ENCODE measurements at regions not wholly inside any gene's neighbourhood (a gene's known extent, or its start where the extent isn't known, plus 50 kb on each side); places are given as distances from the start of the nearest gene placed in this dataset.

DNA sequence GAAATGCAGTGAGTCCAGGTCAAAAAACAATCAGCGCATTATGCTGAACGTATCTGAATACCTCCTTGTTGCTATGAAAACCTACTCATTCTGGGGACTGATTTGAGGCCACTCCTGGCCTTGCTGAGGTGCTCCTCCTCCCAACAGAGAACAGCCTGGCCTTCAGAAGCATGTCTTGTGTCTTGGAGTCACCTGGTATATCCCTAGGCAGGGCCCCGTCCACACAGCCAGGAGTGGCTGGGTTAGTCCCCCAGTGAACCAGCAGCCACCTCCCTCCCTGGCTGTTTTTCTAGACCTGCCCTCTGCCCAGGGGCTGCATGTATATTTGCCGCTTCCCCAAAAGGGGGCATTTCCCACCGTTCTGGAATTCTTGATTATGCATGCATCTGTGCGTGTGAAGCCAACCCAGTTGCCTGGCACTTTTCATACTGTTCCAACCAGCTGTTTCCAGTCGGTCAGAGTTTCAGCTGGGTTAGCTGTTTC is 99.2 kb upstream of the SPATA31C2 start:
- Histone ChIP-seq H3K9me3 (ENCODE audit: control insufficient read depth in 4 of 4, low read length in 3 of 4) (no peaks in the 10 kb centered on the region), H3K9ac (ENCODE audit: low read depth in 1 of 2, low read length in 2 of 2) (no peak overlapping the region)

DNA sequence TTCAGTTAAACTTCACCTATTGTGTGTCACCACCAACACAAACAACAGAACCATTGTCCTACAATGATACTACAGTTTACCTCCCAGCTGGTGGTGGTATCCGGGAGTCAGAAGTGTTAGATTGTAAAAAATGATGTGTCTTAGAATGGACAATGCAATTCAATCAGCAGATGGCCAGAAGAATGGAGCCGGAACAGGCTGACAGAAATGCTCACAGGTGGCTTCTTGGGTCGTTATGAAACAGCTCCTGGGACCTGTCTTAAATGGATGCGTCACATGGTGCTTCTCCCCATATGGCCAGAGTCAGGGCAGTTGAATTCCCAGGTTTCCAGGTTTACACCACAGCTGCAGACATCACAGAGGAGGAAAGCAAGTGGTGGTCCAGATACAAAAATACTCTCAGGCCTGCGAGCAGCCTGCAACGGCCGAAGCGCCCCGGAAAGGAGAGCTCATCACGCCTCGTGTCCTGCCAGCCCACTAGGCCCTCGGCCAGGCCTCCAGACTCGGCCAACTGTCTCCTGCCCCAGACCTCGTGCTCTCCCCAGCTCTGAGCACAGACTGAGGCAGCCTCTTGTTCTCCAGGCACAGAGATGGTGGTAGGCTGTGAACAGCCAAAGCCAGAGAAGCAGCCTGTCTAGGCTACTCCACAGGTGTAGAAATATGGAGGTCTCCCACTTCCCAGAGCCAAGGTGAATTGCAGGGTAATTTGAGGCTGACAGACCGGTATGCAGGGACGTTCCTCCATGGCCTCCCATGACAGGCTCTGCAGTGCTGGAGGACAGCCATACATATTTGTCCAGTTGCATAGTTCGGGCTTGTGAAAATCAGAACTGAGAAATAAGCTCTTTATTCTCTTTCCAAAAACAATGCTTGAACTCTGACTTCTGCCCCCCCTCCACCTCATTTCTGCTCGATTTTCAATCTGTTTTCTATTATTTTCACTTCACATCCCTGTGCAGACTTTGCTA is 98.5 kb upstream of the SPATA31C2 start:
- H3K4me3 ChIP-seq (ENCODE audit: low read depth in 1 of 3, low read length in 3 of 3), result no peak overlapping the region
- 67% methylated on average over 18 of the region's 18 CpGs for WGBS
- no peaks in the 10 kb centered on the region for H3K36me3 ChIP-seq (ENCODE audit: control insufficient read depth in 4 of 4, insufficient read depth in 3 of 4, low read depth in 1 of 4, low read length in 3 of 4)
- H3K9me3 ChIP-seq (ENCODE audit: control insufficient read depth in 4 of 4, low read length in 3 of 4), result no peaks in the 10 kb centered on the region
- no peak overlapping the region for H3K9ac ChIP-seq (ENCODE audit: low read depth in 1 of 2, low read length in 2 of 2)
- H3K27ac ChIP-seq (ENCODE audit: low read depth in 1 of 2, low read length in 2 of 2), result no peak overlapping the region
- DNase-seq (ENCODE audit: low spot score), result no peak
- TF ChIP-seq, protein P1, sequence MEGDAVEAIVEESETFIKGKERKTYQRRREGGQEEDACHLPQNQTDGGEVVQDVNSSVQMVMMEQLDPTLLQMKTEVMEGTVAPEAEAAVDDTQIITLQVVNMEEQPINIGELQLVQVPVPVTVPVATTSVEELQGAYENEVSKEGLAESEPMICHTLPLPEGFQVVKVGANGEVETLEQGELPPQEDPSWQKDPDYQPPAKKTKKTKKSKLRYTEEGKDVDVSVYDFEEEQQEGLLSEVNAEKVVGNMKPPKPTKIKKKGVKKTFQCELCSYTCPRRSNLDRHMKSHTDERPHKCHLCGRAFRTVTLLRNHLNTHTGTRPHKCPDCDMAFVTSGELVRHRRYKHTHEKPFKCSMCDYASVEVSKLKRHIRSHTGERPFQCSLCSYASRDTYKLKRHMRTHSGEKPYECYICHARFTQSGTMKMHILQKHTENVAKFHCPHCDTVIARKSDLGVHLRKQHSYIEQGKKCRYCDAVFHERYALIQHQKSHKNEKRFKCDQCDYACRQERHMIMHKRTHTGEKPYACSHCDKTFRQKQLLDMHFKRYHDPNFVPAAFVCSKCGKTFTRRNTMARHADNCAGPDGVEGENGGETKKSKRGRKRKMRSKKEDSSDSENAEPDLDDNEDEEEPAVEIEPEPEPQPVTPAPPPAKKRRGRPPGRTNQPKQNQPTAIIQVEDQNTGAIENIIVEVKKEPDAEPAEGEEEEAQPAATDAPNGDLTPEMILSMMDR (IDR thresholded peaks at IDR 0.05; ENCODE audit: low read depth, low read length, missing input control), result no peak
- TF ChIP-seq GABPA (IDR thresholded peaks at IDR 0.05 in 1 of 2, conservative IDR thresholded peaks at IDR 0.05 in 1 of 2) (no peak), RXRA (IDR thresholded peaks at IDR 0.05) (no peak), NR2F2 (IDR thresholded peaks at IDR 0.05) (no peak)
- TF ChIP-seq, protein P2, sequence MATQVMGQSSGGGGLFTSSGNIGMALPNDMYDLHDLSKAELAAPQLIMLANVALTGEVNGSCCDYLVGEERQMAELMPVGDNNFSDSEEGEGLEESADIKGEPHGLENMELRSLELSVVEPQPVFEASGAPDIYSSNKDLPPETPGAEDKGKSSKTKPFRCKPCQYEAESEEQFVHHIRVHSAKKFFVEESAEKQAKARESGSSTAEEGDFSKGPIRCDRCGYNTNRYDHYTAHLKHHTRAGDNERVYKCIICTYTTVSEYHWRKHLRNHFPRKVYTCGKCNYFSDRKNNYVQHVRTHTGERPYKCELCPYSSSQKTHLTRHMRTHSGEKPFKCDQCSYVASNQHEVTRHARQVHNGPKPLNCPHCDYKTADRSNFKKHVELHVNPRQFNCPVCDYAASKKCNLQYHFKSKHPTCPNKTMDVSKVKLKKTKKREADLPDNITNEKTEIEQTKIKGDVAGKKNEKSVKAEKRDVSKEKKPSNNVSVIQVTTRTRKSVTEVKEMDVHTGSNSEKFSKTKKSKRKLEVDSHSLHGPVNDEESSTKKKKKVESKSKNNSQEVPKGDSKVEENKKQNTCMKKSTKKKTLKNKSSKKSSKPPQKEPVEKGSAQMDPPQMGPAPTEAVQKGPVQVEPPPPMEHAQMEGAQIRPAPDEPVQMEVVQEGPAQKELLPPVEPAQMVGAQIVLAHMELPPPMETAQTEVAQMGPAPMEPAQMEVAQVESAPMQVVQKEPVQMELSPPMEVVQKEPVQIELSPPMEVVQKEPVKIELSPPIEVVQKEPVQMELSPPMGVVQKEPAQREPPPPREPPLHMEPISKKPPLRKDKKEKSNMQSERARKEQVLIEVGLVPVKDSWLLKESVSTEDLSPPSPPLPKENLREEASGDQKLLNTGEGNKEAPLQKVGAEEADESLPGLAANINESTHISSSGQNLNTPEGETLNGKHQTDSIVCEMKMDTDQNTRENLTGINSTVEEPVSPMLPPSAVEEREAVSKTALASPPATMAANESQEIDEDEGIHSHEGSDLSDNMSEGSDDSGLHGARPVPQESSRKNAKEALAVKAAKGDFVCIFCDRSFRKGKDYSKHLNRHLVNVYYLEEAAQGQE (IDR thresholded peaks at IDR 0.05), result no peak
- no peaks in the 10 kb centered on the region for H3K27me3 ChIP-seq (ENCODE audit: control insufficient read depth in 4 of 4, insufficient read depth in 4 of 4, low read length in 3 of 4)
- H3K4me1 ChIP-seq (ENCODE audit: control insufficient read depth in 4 of 4, insufficient read depth in 4 of 4, low read length in 3 of 4), result no peaks in the 10 kb centered on the region

More for the DNA sequence above, 99.2 kb upstream of the SPATA31C2 start:
- Histone ChIP-seq H3K4me1 (ENCODE audit: control insufficient read depth in 4 of 4, insufficient read depth in 4 of 4, low read length in 3 of 4) (no peaks in the 10 kb centered on the region), H3K27me3 (ENCODE audit: control insufficient read depth in 4 of 4, insufficient read depth in 4 of 4, low read length in 3 of 4) (no peaks in the 10 kb centered on the region), H3K4me3 (ENCODE audit: low read depth in 1 of 3, low read length in 3 of 3) (no peak overlapping the region), H3K36me3 (ENCODE audit: control insufficient read depth in 4 of 4, insufficient read depth in 3 of 4, low read depth in 1 of 4, low read length in 3 of 4) (no peaks in the 10 kb centered on the region), H3K27ac (ENCODE audit: low read depth in 1 of 2, low read length in 2 of 2) (no peak overlapping the region)
- TF ChIP-seq, protein P3, sequence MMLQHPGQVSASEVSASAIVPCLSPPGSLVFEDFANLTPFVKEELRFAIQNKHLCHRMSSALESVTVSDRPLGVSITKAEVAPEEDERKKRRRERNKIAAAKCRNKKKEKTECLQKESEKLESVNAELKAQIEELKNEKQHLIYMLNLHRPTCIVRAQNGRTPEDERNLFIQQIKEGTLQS (IDR thresholded peaks at IDR 0.05), result no peak
- TF ChIP-seq HNF4G (IDR thresholded peaks at IDR 0.05) (no peak), RAD21 (IDR thresholded peaks at IDR 0.05) (no peak), NR2F2 (IDR thresholded peaks at IDR 0.05) (no peak), FOXA2 (IDR thresholded peaks at IDR 0.05) (no peak), FOXA1 (IDR thresholded peaks at IDR 0.05) (no peak), JUND (IDR thresholded peaks at IDR 0.05) (no peak), YY1 (IDR thresholded peaks at IDR 0.05) (no peak), GABPA (IDR thresholded peaks at IDR 0.05 in 1 of 2, conservative IDR thresholded peaks at IDR 0.05 in 1 of 2) (no peak), EGR1 (IDR thresholded peaks at IDR 0.05; ENCODE audit: low read depth in 2 of 2) (no peak), SP1 (IDR thresholded peaks at IDR 0.05) (no peak)
- TF ChIP-seq, protein P2 (IDR thresholded peaks at IDR 0.05), result no peak
- DNase-seq (ENCODE audit: low spot score), result no peak
- WGBS, result 79% methylated on average over 7 of the region's 7 CpGs
